CD14-positive monocyte (primary cell): ENCODE measurements at regions not wholly inside any gene's neighbourhood (a gene's known extent, or its start where the extent isn't known, plus 50 kb on each side); places are given as distances from the start of the nearest gene placed in this dataset.

Source experiments
- DNase-seq, 3 donors: peaks; one replicate each; pipeline ENCODE4 v3.0.0-alpha.2; 2011 to 2022
- H2AFZ ChIP-seq: 2 replicates; pipeline ENCODE4 v1.6.0; 2012; ENCODE audit warnings: mild to moderate bottlenecking, low read depth, low read length, inconsistent platforms; ENCODE audit not compliant: insufficient read depth, poor library complexity, severe bottlenecking
- H3K27ac ChIP-seq, 2 donors: 1 replicate in 1 of 2; 2 replicates in 1 of 2; pipeline ENCODE4 v1.5.1; 2012 to 2013; ENCODE audit warnings: low read length in 2 of 2, control low read depth in 1 of 2, inconsistent platforms in 1 of 2, low read depth in 1 of 2, mild to moderate bottlenecking in 1 of 2
- H3K27me3 ChIP-seq, 2 donors: one replicate each; pipeline versions ENCODE4 v1.6.0 to v1.6.1; 2011 to 2013; ENCODE audit warnings: low read length in 2 of 2; ENCODE audit not compliant: control insufficient read depth in 2 of 2, insufficient read depth in 2 of 2
- H3K36me3 ChIP-seq, 2 donors: replicated peaks in 1 of 2; 1 replicate in 1 of 2; 2 replicates in 1 of 2; pipeline versions ENCODE4 v1.5.1 to v1.6.1; 2012 to 2013; ENCODE audit warnings: low read length in 2 of 2, control low read depth in 1 of 2, inconsistent platforms in 1 of 2, mild to moderate bottlenecking in 1 of 2; ENCODE audit not compliant: insufficient read depth in 2 of 2, control insufficient read depth in 1 of 2
- H3K4me1 ChIP-seq, 2 donors: 1 replicate in 1 of 2; 2 replicates in 1 of 2; pipeline versions ENCODE4 v1.5.1 to v1.6.1; 2012 to 2013; ENCODE audit warnings: low read length in 2 of 2, control low read depth in 1 of 2, inconsistent platforms in 1 of 2, mild to moderate bottlenecking in 1 of 2, moderate library complexity in 1 of 2; ENCODE audit not compliant: insufficient read depth in 2 of 2, control insufficient read depth in 1 of 2
- H3K4me2 ChIP-seq: replicated peaks from 2 replicates; pipeline ENCODE3; 2012; ENCODE audit warnings: low read length, moderate library complexity, mild to moderate bottlenecking; ENCODE audit not compliant: poor library complexity, severe bottlenecking; ENCODE audit errors: extremely low read depth
- H3K4me3 ChIP-seq, 3 experiments: fragments of 200-600 bp in 1 of 3; sonication (generic) in 1 of 3; replicated peaks in 1 of 3; 1 replicate in 2 of 3; 2 replicates in 1 of 3; pipeline ENCODE4 v1.5.1; 2011 to 2013; ENCODE audit warnings: low read length in 3 of 3, mild to moderate bottlenecking in 3 of 3, control low read depth in 2 of 3, low read depth in 2 of 3, inconsistent platforms in 1 of 3, moderate library complexity in 1 of 3
- H3K79me2 ChIP-seq: 2 replicates; pipeline ENCODE4 v1.6.0; 2012; ENCODE audit warnings: mild to moderate bottlenecking, control low read depth, inconsistent platforms, low read length, moderate library complexity; ENCODE audit not compliant: insufficient read depth
- H3K9ac ChIP-seq: 2 replicates; pipeline ENCODE4 v1.6.0; 2017; ENCODE audit warnings: low read length, mild to moderate bottlenecking; ENCODE audit not compliant: insufficient read depth, poor library complexity, severe bottlenecking
- H3K9me3 ChIP-seq, 2 donors: replicated peaks in 1 of 2; 1 replicate in 1 of 2; 2 replicates in 1 of 2; pipeline versions ENCODE4 v1.5.1 to v1.6.1; 2012 to 2013; ENCODE audit warnings: low read length in 2 of 2, control low read depth in 1 of 2; ENCODE audit not compliant: control insufficient read depth in 1 of 2, insufficient read depth in 1 of 2
- H4K20me1 ChIP-seq: 2 replicates; pipeline ENCODE4 v1.6.0; 2012; ENCODE audit warnings: mild to moderate bottlenecking, low read length, control low read depth, moderate library complexity; ENCODE audit not compliant: insufficient read depth
- H3K27ac Mint-ChIP-seq, 7 donors: one replicate each; pipeline ENCODE4 v1.8.0; 2020; ENCODE audit warnings: mild to moderate bottlenecking in 7 of 7, mixed read lengths in 7 of 7, moderate library complexity in 6 of 7, inconsistent platforms in 2 of 7
- H3K27me3 Mint-ChIP-seq, 3 donors: one replicate each; pipeline ENCODE4 v1.8.0; 2021 to 2022; ENCODE audit warnings: low read depth in 3 of 3, mild to moderate bottlenecking in 3 of 3, mixed read lengths in 3 of 3, moderate library complexity in 3 of 3, inconsistent platforms in 1 of 3
- H3K36me3 Mint-ChIP-seq, 2 donors: one replicate each; pipeline ENCODE4 v1.8.0; 2020; ENCODE audit warnings: mixed read lengths in 2 of 2, inconsistent platforms in 1 of 2, mild to moderate bottlenecking in 1 of 2
- H3K4me1 Mint-ChIP-seq: one replicate; pipeline ENCODE4 v1.8.0; 2020; ENCODE audit warnings: mild to moderate bottlenecking, mixed read lengths
- H3K4me3 Mint-ChIP-seq, 2 donors: one replicate each; pipeline ENCODE4 v1.8.0; 2020; ENCODE audit warnings: mild to moderate bottlenecking in 2 of 2, mixed read lengths in 2 of 2, moderate library complexity in 1 of 2
- H3K9me3 Mint-ChIP-seq, 7 donors: one replicate each; pipeline ENCODE4 v1.8.0; 2020 to 2022; ENCODE audit warnings: mixed read lengths in 7 of 7, mild to moderate bottlenecking in 6 of 7, moderate library complexity in 6 of 7, inconsistent platforms in 2 of 7
- CTCF ChIP-seq: fragments of 200-600 bp; IDR thresholded peaks from one replicate; pipeline ENCODE4 v1.8.0; 2022; ENCODE audit warnings: antibody characterized with exemption, mild to moderate bottlenecking
- WGBS: methylation state at CpG from one replicate; pipeline ENCODE4 v1.1.5; 2013; ENCODE audit warnings: missing lambda C conversion rate; ENCODE audit not compliant: insufficient coverage; 5-methylcytosine and 5-hydroxymethylcytosine counted together
- intact Hi-C, 2 donors: fragments of 100-400 bp; cut with micrococcal nuclease; formaldehyde crosslinking; loops; one replicate each; pipeline versions ENCODE4 v1.15.0 to v1.15.1; 2023

DNA sequence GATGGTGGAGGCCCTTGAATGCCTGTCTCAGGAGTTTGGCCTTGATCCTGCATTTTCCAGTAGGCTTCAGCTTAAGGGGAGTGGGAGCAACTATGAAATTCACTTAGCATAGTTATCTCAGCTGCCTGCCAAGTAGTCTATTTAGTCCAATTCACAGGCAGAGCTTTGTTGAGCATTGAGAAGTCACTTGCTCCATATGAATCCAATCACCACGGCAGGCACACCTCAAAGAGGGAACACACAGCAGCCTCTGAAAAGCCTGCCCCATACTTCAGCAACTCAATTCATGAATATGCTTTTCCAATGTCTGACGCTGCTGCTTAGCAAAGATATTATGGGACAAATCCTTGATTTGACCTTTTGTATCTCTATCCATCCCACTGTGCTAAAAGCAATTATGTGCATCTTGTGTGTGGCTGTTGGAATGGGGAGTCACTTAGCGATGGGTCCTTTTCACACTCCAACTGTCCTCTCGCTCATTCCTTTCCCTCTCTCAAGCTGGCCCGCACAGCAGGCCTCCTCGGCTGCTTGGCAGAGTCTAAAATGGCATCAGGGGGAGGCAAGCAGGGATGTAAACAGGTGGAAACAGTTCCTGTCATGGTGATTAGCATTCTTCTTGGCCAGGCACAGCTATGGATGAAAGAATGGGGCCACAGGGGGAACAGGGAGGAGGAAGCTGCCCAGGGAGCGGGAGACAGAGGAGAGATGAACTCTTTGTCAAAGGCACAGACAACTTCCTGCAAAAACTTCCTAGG, 56.0 kb upstream of the LRPPRC start:
- H3K27ac Mint-ChIP-seq: no peak overlapping the region

GRCh38 chr2:44052584-44052983, 56.8 kb upstream of the LRPPRC start:
- Mint-ChIP-seq H3K27me3 (peaks cover 3 to 7% (median 5%) of the 10 kb centered on the region in 3 donors), H3K27ac (no peak overlapping the region), H3K9me3 (no peaks in the 10 kb centered on the region), H3K4me1 (no peaks in the 10 kb centered on the region), H3K4me3 (no peak overlapping the region), H3K36me3 (no peaks in the 10 kb centered on the region)
- no peak for TF ChIP-seq CTCF
- H3K4me3 ChIP-seq: no peak overlapping the region
- H2AFZ ChIP-seq: no peak overlapping the region
- no peak overlapping the region for H3K27ac ChIP-seq
- no peaks in the 10 kb centered on the region for H4K20me1 ChIP-seq
- H3K9ac ChIP-seq: no peak overlapping the region
- H3K27me3 ChIP-seq: no peaks in the 10 kb centered on the region
- no peaks in the 10 kb centered on the region for H3K9me3 ChIP-seq
- no peaks in the 10 kb centered on the region for H3K4me1 ChIP-seq
- intact Hi-C loops: no loop called here
- 96% methylated on average over 6 of the region's 8 CpGs for whole genome bisulfite sequencing
- H3K4me2 ChIP-seq: no peak overlapping the region
- no peak for DNase-seq
- H3K36me3 ChIP-seq: no peaks in the 10 kb centered on the region
- no peaks in the 10 kb centered on the region for H3K79me2 ChIP-seq

More for the DNA sequence above, 56.0 kb upstream of the LRPPRC start:
- Mint-ChIP-seq H3K27me3 (peaks cover 4 to 6% (median 5%) of the 10 kb centered on the region in 3 donors), H3K4me3 (no peak overlapping the region), H3K9me3 (no peaks in the 10 kb centered on the region), H3K4me1 (no peaks in the 10 kb centered on the region), H3K36me3 (no peaks in the 10 kb centered on the region)
- Histone ChIP-seq H2AFZ (no peak overlapping the region), H3K9ac (no peak overlapping the region), H3K36me3 (no peaks in the 10 kb centered on the region), H3K27ac (no peak overlapping the region), H3K9me3 (no peaks in the 10 kb centered on the region), H3K79me2 (no peaks in the 10 kb centered on the region), H3K27me3 (no peaks in the 10 kb centered on the region), H3K4me1 (no peaks in the 10 kb centered on the region), H3K4me2 (no peak overlapping the region), H3K4me3 (no peak overlapping the region), H4K20me1 (no peaks in the 10 kb centered on the region)
- DNase-seq: no peak
- intact Hi-C loops: no loop called here
- 83% methylated on average over 2 of the region's 7 CpGs for WGBS
- no peak for TF ChIP-seq CTCF
